GM12878 (cell line): ENCODE measurements at regions not wholly inside any gene's neighbourhood (a gene's known extent, or its start where the extent isn't known, plus 50 kb on each side); places are given as distances from the start of the nearest gene placed in this dataset.
A peak's percentile ranks its signal among the peaks of the same experiment; 100 is the strongest.

Source experiments
- CHD2 ChIP-seq: IDR thresholded peaks from 2 replicates; pipeline ENCODE4 v1.6.1; 2011; ENCODE audit warnings: low read depth, low read length, improper control_type of control experiment, borderline replicate concordance
- CHD4 ChIP-seq: fragments of 200-600 bp; sonication (generic); IDR thresholded peaks from 2 replicates; pipeline ENCODE4 v1.6.1; 2016; ENCODE audit warnings: mild to moderate bottlenecking
- EP300 ChIP-seq, 2 experiments: fragments of 150-350 bp in 1 of 2; IDR thresholded peaks; 2 replicates each; pipeline ENCODE4 v1.6.1; 2011 to 2012; ENCODE audit warnings: low read depth in 2 of 2, low read length in 2 of 2, borderline replicate concordance in 1 of 2, improper control_type of control experiment in 1 of 2, inconsistent platforms in 1 of 2; ENCODE audit not compliant: control insufficient read depth in 1 of 2
- FOS ChIP-seq: IDR thresholded peaks from 3 replicates; pipeline ENCODE4 v1.6.1; 2011; ENCODE audit warnings: borderline replicate concordance; ENCODE audit not compliant: insufficient read length; ENCODE audit errors: extremely low read depth
- FOXK2 ChIP-seq: fragments of 450-650 bp; IDR thresholded peaks from 2 replicates; pipeline ENCODE4 v1.6.1; 2017; ENCODE audit warnings: mild to moderate bottlenecking, moderate library complexity
- IKZF1 ChIP-seq: fragments of 450-650 bp; conservative IDR thresholded peaks from 2 replicates; pipeline ENCODE4 v1.6.1; 2017; ENCODE audit warnings: antibody characterized with exemption, mild to moderate bottlenecking
- JUND ChIP-seq: IDR thresholded peaks from 2 replicates; pipeline ENCODE4 v1.6.1; 2012; ENCODE audit warnings: low read depth, mild to moderate bottlenecking, low read length, improper control_type of control experiment, moderate library complexity
- KDM1A ChIP-seq: fragments of 200-600 bp; sonication (generic); IDR thresholded peaks from 2 replicates; pipeline ENCODE4 v1.6.1; 2016; ENCODE audit warnings: borderline replicate concordance
- MYC ChIP-seq: IDR thresholded peaks from 2 replicates; pipeline ENCODE4 v1.6.1; 2011; ENCODE audit warnings: mild to moderate bottlenecking, low read length, moderate library complexity, inconsistent platforms; ENCODE audit not compliant: insufficient read depth, insufficient replicate concordance, insufficient read length, severe bottlenecking
- NFYA ChIP-seq: IDR thresholded peaks from 2 replicates; pipeline ENCODE4 v1.6.1; 2011; ENCODE audit warnings: low read depth, mild to moderate bottlenecking, low read length, improper control_type of control experiment, borderline replicate concordance
- NRF1 ChIP-seq: conservative IDR thresholded peaks from 2 replicates; pipeline ENCODE4 v1.6.1; 2011; ENCODE audit warnings: mild to moderate bottlenecking, low read depth, low read length, improper control_type of control experiment
- RAD51 ChIP-seq: fragments of 450-650 bp; IDR thresholded peaks from 2 replicates; pipeline ENCODE4 v1.6.1; 2016; ENCODE audit warnings: moderate library complexity, mild to moderate bottlenecking, inconsistent platforms
- RFX5 ChIP-seq: IDR thresholded peaks from 2 replicates; pipeline ENCODE4 v1.6.1; 2011; ENCODE audit warnings: low read depth, low read length, improper control_type of control experiment
- SIX5 ChIP-seq: IDR thresholded peaks from 2 replicates; pipeline ENCODE4 v1.6.1; 2011; ENCODE audit warnings: mild to moderate bottlenecking, low read depth, low read length, moderate library complexity; ENCODE audit not compliant: severe bottlenecking
- SMC3 ChIP-seq: IDR thresholded peaks from 2 replicates; pipeline ENCODE4 v1.6.1; 2011; ENCODE audit warnings: low read length, improper control_type of control experiment, borderline replicate concordance
- SPI1 ChIP-seq: IDR thresholded peaks from 2 replicates; pipeline ENCODE4 v1.6.1; 2011; ENCODE audit warnings: low read depth, mild to moderate bottlenecking, low read length, moderate library complexity, borderline replicate concordance; ENCODE audit not compliant: insufficient read depth
- STAT3 ChIP-seq: IDR thresholded peaks from 2 replicates; pipeline ENCODE4 v1.6.1; 2011; ENCODE audit warnings: low read depth, low read length, improper control_type of control experiment
- ZNF384 ChIP-seq: IDR thresholded peaks from 2 replicates; pipeline ENCODE4 v1.6.1; 2012; ENCODE audit warnings: low read depth, mild to moderate bottlenecking, low read length, improper control_type of control experiment, borderline replicate concordance
- TF ChIP-seq, protein P1 (sequence below): IDR thresholded peaks from 2 replicates; pipeline ENCODE4 v1.6.1; 2011; ENCODE audit warnings: borderline replicate concordance, low read depth, mild to moderate bottlenecking, moderate library complexity, low read length; ENCODE audit not compliant: insufficient read depth, poor library complexity, severe bottlenecking
- TF ChIP-seq, protein P2 (sequence below): fragments of 450-650 bp; conservative IDR thresholded peaks from 2 replicates; pipeline ENCODE4 v1.6.1; 2017; ENCODE audit warnings: mild to moderate bottlenecking, moderate library complexity
- TF ChIP-seq, protein P3 (sequence below): fragments of 450-650 bp; IDR thresholded peaks from 2 replicates; pipeline ENCODE4 v1.6.1; 2017; ENCODE audit warnings: antibody characterized with exemption, mild to moderate bottlenecking, moderate library complexity
- TF ChIP-seq, protein P4 (sequence below): fragments of 450-650 bp; IDR thresholded peaks from 2 replicates; pipeline ENCODE4 v1.6.1; 2017; ENCODE audit warnings: mild to moderate bottlenecking

DNA sequence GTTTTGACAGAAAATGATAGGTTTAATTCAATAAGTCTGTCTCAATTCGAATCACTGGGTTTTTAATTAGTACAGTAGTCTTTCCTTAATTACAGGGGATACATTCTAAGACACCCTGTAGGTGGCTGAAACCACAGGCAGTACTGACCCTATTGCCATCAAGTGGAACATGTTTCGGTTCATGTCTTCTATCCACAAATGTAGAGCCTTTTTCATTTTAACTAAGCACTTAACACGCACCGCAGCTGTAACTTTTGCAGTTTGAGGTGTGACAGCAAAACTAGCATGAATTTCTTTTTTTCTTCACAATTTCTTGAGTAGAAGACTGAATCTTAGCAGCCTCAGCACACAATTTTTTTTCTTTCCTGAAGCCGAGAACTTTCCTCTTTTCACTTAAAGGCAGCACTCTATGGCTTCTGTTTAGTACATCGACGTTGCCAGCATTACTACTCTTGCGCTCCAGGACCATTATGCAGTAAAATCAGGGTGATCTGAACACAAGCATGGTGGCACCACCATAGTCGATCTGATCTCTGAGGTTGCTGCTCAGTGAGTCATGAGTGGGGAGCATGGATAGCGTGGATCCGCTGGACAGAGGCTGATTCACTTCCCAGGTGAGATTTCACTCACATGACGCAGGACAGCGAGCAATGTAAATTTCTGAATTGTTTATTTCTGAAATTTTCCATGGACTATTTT lies 805.1 kb downstream of the RNF144A start (continued):
- peak; percentile 91 to 95 for TF ChIP-seq EP300 (IDR thresholded peaks at IDR 0.05; ENCODE audit: borderline replicate concordance in 1 of 2, control insufficient read depth in 1 of 2, low read depth in 2 of 2, low read length in 2 of 2)
- TF ChIP-seq SPI1, result no peak
- TF ChIP-seq SMC3, result peak; percentile 16; the same call in 1 of the 2 replicates
- TF ChIP-seq ZNF384, result peak; percentile 59; the same call in 1 of the 2 replicates
- TF ChIP-seq, protein P1, sequence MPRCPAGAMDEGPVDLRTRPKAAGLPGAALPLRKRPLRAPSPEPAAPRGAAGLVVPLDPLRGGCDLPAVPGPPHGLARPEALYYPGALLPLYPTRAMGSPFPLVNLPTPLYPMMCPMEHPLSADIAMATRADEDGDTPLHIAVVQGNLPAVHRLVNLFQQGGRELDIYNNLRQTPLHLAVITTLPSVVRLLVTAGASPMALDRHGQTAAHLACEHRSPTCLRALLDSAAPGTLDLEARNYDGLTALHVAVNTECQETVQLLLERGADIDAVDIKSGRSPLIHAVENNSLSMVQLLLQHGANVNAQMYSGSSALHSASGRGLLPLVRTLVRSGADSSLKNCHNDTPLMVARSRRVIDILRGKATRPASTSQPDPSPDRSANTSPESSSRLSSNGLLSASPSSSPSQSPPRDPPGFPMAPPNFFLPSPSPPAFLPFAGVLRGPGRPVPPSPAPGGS, result no peak
- no peak for TF ChIP-seq SIX5
- no peak for TF ChIP-seq NRF1
- peak; percentile 85 for TF ChIP-seq IKZF1
- no peak for TF ChIP-seq RFX5
- TF ChIP-seq CHD2, result no peak
- TF ChIP-seq, protein P2, sequence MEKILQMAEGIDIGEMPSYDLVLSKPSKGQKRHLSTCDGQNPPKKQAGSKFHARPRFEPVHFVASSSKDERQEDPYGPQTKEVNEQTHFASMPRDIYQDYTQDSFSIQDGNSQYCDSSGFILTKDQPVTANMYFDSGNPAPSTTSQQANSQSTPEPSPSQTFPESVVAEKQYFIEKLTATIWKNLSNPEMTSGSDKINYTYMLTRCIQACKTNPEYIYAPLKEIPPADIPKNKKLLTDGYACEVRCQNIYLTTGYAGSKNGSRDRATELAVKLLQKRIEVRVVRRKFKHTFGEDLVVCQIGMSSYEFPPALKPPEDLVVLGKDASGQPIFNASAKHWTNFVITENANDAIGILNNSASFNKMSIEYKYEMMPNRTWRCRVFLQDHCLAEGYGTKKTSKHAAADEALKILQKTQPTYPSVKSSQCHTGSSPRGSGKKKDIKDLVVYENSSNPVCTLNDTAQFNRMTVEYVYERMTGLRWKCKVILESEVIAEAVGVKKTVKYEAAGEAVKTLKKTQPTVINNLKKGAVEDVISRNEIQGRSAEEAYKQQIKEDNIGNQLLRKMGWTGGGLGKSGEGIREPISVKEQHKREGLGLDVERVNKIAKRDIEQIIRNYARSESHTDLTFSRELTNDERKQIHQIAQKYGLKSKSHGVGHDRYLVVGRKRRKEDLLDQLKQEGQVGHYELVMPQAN, result no peak
- no peak for TF ChIP-seq KDM1A
- no peak for TF ChIP-seq FOS
- TF ChIP-seq RAD51, result no peak
- TF ChIP-seq CHD4, result no peak
- peak; percentile 45; the same call in 1 of the 2 replicates for TF ChIP-seq JUND
- TF ChIP-seq, protein P3, sequence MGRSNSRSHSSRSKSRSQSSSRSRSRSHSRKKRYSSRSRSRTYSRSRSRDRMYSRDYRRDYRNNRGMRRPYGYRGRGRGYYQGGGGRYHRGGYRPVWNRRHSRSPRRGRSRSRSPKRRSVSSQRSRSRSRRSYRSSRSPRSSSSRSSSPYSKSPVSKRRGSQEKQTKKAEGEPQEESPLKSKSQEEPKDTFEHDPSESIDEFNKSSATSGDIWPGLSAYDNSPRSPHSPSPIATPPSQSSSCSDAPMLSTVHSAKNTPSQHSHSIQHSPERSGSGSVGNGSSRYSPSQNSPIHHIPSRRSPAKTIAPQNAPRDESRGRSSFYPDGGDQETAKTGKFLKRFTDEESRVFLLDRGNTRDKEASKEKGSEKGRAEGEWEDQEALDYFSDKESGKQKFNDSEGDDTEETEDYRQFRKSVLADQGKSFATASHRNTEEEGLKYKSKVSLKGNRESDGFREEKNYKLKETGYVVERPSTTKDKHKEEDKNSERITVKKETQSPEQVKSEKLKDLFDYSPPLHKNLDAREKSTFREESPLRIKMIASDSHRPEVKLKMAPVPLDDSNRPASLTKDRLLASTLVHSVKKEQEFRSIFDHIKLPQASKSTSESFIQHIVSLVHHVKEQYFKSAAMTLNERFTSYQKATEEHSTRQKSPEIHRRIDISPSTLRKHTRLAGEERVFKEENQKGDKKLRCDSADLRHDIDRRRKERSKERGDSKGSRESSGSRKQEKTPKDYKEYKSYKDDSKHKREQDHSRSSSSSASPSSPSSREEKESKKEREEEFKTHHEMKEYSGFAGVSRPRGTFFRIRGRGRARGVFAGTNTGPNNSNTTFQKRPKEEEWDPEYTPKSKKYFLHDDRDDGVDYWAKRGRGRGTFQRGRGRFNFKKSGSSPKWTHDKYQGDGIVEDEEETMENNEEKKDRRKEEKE, result no peak
- no peak for TF ChIP-seq FOXK2
- no peak for TF ChIP-seq MYC
- no peak for TF ChIP-seq NFYA
- no peak for TF ChIP-seq STAT3
- TF ChIP-seq, protein P4, sequence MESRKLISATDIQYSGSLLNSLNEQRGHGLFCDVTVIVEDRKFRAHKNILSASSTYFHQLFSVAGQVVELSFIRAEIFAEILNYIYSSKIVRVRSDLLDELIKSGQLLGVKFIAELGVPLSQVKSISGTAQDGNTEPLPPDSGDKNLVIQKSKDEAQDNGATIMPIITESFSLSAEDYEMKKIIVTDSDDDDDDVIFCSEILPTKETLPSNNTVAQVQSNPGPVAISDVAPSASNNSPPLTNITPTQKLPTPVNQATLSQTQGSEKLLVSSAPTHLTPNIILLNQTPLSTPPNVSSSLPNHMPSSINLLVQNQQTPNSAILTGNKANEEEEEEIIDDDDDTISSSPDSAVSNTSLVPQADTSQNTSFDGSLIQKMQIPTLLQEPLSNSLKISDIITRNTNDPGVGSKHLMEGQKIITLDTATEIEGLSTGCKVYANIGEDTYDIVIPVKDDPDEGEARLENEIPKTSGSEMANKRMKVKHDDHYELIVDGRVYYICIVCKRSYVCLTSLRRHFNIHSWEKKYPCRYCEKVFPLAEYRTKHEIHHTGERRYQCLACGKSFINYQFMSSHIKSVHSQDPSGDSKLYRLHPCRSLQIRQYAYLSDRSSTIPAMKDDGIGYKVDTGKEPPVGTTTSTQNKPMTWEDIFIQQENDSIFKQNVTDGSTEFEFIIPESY, result 0 out of 2 replicates have a peak, but pooled peaks have one; percentile 48
